ENCODE measurements at regions not wholly inside any gene's neighbourhood (a gene's known extent, or its start where the extent isn't known, plus 50 kb on each side); places are given as distances from the start of the nearest gene placed in this dataset.
"Not testable (repeated sequence)": the region's sequence is repeated elsewhere in the genome, so short reads cannot be mapped to it uniquely, and the experiment has no call there.

DNA sequence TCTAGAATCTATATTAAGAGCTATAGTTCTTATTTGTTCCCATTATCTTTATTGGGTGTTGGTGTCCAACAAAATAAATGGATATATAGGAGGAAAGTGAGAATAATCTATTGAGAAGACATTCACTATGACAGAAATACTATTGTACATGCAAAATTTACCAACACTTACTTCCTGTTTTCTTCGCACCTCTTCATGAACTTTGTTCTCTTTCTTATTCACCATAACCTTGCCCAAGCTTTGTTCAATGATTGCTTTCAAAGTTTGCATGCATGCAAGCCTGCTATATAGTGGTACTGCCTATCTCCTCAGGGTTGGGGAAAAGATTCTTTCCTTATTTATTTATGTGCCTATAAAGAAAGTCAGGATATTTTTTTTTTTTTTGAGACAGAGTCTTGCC lies 176.4 kb upstream of the JADE1 start:
- TF ChIP-seq, protein P1, sequence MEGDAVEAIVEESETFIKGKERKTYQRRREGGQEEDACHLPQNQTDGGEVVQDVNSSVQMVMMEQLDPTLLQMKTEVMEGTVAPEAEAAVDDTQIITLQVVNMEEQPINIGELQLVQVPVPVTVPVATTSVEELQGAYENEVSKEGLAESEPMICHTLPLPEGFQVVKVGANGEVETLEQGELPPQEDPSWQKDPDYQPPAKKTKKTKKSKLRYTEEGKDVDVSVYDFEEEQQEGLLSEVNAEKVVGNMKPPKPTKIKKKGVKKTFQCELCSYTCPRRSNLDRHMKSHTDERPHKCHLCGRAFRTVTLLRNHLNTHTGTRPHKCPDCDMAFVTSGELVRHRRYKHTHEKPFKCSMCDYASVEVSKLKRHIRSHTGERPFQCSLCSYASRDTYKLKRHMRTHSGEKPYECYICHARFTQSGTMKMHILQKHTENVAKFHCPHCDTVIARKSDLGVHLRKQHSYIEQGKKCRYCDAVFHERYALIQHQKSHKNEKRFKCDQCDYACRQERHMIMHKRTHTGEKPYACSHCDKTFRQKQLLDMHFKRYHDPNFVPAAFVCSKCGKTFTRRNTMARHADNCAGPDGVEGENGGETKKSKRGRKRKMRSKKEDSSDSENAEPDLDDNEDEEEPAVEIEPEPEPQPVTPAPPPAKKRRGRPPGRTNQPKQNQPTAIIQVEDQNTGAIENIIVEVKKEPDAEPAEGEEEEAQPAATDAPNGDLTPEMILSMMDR (conservative IDR thresholded peaks at IDR 0.05), result no peak
- no peak overlapping the region for H3K27ac ChIP-seq

DNA sequence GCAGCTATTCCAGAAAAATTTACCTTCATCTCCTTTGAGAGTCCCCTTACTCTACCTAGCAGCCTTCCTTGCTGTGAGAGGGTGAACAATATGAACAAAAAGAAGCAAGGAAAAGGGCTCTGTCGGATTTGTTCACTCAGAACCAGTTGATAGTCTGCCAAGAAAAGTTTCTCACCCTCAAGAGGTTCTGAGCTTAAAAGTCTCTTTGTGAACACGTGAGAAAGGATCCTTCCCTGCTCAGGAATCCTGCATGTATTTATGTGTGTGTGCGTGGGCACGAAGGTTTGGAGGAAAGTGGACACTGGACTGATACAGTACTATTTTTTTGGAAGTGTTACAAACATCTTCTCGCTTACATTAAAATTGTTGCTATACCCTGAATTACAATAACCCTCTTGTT lies 178.6 kb upstream of the JADE1 start:
- TF ChIP-seq, protein P1 (conservative IDR thresholded peaks at IDR 0.05), result no peak
- no peak overlapping the region for H3K27ac ChIP-seq

DNA sequence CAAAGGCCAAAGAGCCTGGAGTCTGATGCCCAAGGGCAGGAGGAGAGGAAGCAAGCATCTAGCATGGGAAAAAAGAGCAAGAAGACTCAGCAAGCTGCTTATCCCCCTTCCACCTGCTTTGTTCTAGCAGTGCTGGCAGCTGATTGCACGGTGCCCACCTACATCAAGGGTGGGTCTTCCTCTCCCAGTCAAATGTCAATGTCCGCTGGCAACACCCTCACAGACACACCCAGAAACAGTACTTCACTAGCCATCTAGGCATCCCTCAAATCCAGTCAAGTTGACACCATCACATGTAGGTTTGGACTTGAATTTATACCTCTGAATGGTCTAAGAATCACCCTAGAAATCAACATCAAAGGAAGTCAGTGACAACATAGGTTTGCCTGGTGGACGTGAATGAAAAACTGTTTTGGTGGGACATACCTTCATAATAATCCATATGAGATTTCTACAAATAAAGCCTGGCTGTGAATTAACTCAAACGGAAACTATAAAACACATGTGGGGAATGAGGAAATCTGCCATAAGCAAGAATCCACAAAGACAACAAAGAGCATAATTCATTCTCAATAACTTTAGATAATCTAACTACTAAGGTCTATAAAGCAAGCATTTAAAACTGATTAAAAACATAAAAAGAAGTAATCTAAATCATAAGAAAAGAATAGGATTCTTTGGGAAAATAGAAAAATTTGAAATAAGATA lies 185.8 kb upstream of the JADE1 start:
- TF ChIP-seq, protein P1 (conservative IDR thresholded peaks at IDR 0.05), result no peak
- no peak overlapping the region for H3K27ac ChIP-seq

DNA sequence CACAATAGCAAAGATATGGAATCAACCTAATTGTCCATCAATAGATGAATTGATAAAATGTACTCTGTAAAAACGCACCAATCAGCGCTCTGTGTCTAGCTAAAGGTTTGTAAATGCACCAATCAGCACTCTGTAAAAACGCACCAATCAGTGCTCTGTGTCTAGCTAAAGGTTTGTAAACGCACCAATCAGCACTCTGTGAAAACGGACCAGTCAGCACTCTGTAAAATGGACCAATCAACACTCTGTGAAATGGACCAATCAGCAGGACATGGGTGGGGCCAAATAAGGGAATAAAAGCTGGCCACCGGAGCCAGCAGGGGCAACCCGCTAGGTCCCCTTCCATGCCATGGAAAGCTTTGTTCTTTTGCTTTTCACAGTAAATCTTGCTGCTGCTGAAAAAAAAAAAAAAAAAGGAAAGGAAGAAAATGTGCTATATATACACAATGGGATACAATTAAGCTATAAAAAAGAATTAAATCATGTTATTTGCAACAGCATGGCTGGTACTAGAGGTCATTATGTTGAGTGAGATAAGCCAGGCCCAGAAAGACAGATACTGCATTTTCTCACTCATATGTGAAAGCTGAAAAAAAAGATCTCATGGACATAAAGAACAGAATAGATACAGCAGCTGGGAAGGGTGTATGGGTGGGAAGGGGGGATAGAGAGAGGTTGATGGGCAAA lies 189.1 kb upstream of the JADE1 start:
- not testable (repeated sequence) for H3K27ac ChIP-seq

DNA sequence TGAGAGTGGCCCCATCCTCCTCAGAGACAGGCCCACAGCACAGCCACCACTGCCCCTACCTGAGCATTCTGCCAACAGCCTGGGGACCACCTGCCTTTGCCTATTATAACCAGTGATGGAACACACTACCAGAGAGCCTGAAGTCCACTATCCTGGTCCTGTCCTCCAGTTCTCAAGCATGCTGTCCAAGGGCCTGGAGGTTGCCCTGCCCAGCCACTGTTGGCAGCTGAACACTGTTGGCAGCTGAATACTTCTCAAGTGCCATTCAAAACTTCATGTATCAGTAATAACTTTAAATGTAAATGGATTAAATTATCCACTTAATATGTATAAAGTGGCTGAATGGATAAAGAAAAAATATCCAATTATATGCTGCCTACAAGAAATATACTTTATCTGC lies 194.3 kb upstream of the JADE1 start:
- TF ChIP-seq, protein P1 (conservative IDR thresholded peaks at IDR 0.05), result no peak
- no peak overlapping the region for H3K27ac ChIP-seq

DNA sequence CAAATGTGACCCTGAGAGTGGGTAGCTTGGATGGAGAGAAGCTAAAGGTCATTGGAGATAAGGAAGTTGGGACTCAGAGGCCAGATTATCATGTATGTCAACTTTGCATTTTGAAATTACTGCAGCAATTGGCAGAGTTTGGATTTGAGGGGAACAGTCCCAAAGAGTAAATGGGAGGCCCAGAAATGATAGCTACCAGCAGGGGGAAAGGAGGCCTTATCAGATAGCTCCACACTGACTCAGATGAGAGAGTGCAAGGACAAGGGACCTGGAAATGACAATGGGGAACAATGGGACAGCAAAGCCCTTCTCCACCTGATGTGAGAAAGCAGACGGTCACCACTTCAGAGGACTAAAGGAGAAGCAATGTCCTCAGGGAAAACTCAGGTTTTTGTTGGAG lies 201.5 kb upstream of the JADE1 start:
- TF ChIP-seq, protein P1 (conservative IDR thresholded peaks at IDR 0.05), result no peak
- no peak overlapping the region for H3K27ac ChIP-seq

DNA sequence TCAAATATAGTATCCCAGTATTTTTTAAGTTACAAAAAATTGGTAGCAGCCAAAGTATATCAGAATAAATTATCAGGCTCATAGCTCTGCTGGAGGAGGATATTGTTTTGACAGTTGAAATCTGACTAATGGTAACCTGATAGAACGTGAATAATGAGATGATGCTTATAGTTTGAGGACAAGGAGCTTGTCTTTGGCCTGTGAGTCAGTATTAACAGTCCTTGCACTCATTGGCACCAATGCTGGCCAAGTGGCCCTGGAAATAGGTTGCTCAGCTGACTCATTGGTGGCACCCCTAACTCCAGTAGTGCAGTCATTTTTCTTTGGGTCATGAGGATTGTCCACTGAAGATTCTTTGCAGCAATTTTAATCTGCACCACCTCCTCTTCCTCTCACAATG lies 203.3 kb upstream of the JADE1 start:
- TF ChIP-seq, protein P1 (conservative IDR thresholded peaks at IDR 0.05), result no peak
- no peak overlapping the region for H3K27ac ChIP-seq

DNA sequence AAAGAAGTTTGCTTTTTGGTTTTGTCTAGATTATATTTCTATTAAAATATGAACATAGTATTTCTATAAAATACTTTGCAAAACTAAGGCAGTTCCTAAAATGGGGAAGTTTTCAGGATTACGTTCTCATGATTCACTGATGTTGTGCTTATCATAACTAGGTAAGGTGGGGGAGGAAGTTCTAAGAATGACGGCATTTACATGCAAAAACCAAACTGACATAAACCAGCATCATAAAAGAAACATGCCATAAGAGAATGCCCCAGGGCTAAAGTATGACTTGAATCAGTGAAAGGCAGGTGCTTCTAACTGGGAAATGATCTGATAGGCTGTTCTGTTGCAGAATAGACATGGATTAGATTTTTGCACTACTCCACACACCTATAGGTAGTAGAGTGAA lies 204.7 kb upstream of the JADE1 start:
- TF ChIP-seq, protein P1 (conservative IDR thresholded peaks at IDR 0.05), result no peak

More for the DNA sequence above, 204.7 kb upstream of the JADE1 start:
- no peak overlapping the region for H3K27ac ChIP-seq

Data from VCaP (cell line).